Subcutaneous abdominal adipose tissue (tissue), 5 donors: ENCODE measurements at regions not wholly inside any gene's neighbourhood (a gene's known extent, or its start where the extent isn't known, plus 50 kb on each side); places are given as distances from the start of the nearest gene placed in this dataset.
"Not testable (repeated sequence)": the region's sequence is repeated elsewhere in the genome, so short reads cannot be mapped to it uniquely, and the experiment has no call there.

Source experiments
- H3K27ac ChIP-seq: one replicate; pipeline ENCODE4 v1.7.0; 2013; ENCODE audit warnings: low read depth, mild to moderate bottlenecking, inconsistent platforms, low read length, moderate library complexity
- H3K27me3 ChIP-seq, 5 donors: one replicate each; pipeline ENCODE4 v1.7.0; 2013; ENCODE audit warnings: low read length in 5 of 5, inconsistent platforms in 1 of 5; ENCODE audit not compliant: control insufficient read depth in 5 of 5, insufficient read depth in 4 of 5
- H3K36me3 ChIP-seq, 5 donors: one replicate each; pipeline ENCODE4 v1.7.0; 2013; ENCODE audit warnings: low read length in 5 of 5; ENCODE audit not compliant: control insufficient read depth in 5 of 5, insufficient read depth in 5 of 5
- H3K4me1 ChIP-seq, 5 donors: one replicate each; pipeline ENCODE4 v1.7.0; 2013; ENCODE audit warnings: low read length in 5 of 5, mild to moderate bottlenecking in 3 of 5, moderate library complexity in 1 of 5; ENCODE audit not compliant: control insufficient read depth in 5 of 5, insufficient read depth in 5 of 5
- H3K4me3 ChIP-seq, 5 donors: one replicate each; pipeline ENCODE4 v1.7.0; 2013; ENCODE audit warnings: low read length in 5 of 5, low read depth in 1 of 5
- H3K9ac ChIP-seq, 5 donors: one replicate each; pipeline ENCODE4 v1.7.0; 2013; ENCODE audit warnings: low read length in 5 of 5, mild to moderate bottlenecking in 4 of 5, moderate library complexity in 3 of 5
- H3K9me3 ChIP-seq, 5 donors: one replicate each; pipeline ENCODE4 v1.7.0; 2013; ENCODE audit warnings: low read length in 5 of 5; ENCODE audit not compliant: control insufficient read depth in 5 of 5
- donor health status: healthy.
- donor health status: healthy.
- donor health status: healthy.
- donor health status: healthy.
- donor health status: healthy.

DNA sequence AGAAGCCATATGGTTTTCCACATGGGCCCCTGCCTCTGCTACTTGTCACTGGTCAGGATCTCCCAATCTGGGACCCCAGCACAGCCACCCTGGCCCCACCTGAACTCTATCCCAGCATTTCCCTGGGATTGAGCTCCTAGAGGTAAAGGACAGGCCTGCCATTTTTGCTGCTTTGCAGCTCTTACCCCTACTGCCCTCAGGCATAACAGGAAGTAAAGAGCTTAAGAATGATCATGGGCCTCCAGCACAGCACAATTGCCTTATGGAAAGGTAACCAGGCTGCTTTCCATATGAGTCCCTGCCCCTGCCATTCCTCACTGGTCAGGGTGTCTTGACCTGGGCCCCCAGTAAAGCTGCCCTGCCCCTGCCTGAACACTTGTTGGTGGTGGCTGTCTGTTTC, 196.6 kb upstream of the XIST start:
- Histone ChIP-seq H3K27me3 (peaks cover 0 to 8% (median 0%) of the 10 kb centered on the region in 5 donors), H3K4me1 (no peaks in the 10 kb centered on the region), H3K4me3 (no peak overlapping the region), H3K9me3 (peaks cover 0 to 16% (median 8%) of the 10 kb centered on the region in 5 donors), H3K36me3 (peaks cover 0 to 4% (median 2%) of the 10 kb centered on the region in 5 donors), H3K27ac (no peak overlapping the region), H3K9ac (no peak overlapping the region)

DNA sequence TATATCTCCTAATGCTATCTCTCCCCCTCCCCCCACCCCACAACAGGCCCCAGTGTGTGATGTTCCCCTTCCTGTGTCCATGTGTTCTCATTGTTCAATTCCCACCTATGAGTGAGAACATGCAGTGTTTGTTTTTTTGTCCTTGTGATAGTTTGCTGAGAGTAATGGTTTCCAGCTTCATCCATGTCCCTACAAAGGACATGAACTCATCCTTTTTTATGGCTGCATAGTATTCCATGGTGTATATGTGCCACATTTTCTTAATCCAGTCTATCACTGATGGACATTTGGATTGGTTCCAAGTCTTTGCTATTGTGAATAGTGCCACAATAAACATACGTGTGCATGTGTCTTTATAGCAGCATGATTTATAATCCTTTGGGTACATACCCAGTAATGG, 181.6 kb upstream of the XIST start:
- not testable (repeated sequence) for H3K36me3 ChIP-seq, H3K27me3 ChIP-seq, H3K4me3 ChIP-seq, H3K9ac ChIP-seq, H3K27ac ChIP-seq, H3K4me1 ChIP-seq
- H3K9me3 ChIP-seq: peaks cover 0 to 16% (median 11%) of the 10 kb centered on the region in 5 donors

DNA sequence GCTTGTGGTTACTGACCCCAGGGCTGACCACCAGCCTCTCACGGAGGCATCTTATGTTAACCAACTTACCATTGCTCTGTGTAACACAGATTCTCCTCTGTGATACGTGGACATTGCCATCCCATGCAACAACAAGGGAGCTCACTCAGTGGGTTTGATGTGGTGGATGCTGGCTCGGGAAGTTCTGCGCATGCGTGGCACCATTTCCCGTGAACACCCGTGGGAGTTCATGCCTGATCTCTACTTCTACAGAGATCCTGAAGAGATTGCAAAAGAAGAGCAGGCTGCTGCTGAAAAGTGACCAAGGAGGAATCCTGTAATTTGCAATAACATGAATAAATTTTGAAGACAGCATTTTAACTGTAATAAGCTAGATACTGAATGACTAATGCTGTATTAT, 179.0 kb upstream of the XIST start:
- not testable (repeated sequence) for H3K36me3 ChIP-seq, H3K9ac ChIP-seq, H3K27me3 ChIP-seq, H3K4me1 ChIP-seq, H3K4me3 ChIP-seq, H3K27ac ChIP-seq
- peaks cover 0 to 12% (median 11%) of the 10 kb centered on the region in 5 donors for H3K9me3 ChIP-seq

DNA sequence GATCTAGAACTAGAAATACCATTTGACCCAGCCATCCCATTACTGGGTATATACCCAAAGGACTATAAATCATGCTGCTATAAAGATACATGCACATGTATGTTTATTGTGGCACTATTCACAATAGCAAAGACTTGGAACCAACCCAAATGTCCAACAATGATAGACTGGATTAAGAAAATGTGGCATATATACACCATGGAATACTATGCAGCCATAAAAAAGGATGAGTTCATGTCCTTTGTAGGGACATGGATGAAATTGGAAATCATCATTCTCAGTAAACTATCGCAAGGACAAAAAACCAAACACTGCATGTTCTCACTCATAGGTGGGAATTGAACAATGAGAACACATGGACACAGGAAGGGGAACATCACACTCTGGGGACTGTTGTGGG, 178.3 kb upstream of the XIST start:
- not testable (repeated sequence) for H3K9ac ChIP-seq, H3K36me3 ChIP-seq, H3K4me3 ChIP-seq, H3K27ac ChIP-seq, H3K27me3 ChIP-seq, H3K4me1 ChIP-seq
- peaks cover 0 to 12% (median 11%) of the 10 kb centered on the region in 5 donors for H3K9me3 ChIP-seq

DNA sequence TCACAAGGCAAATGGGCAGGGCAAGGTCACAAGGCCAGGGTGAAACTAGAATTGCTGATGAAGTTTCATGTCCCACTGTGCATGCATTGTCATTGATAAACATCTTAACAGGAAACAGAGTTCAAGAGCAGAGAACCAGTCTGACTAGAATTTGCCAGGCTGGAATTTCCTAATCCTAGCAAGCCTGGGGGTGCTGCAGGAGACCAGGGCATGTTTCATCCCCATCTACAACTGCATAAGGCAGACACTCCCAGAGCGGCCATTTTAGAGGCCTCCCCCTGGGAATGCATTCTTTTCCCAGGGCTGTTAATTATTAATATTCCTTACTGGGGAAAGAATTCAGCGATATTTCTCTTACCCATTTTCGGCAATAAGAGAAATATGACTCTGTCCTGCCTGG, 172.6 kb upstream of the XIST start:
- H3K9ac ChIP-seq, H3K4me1 ChIP-seq: not testable (repeated sequence)

DNA sequence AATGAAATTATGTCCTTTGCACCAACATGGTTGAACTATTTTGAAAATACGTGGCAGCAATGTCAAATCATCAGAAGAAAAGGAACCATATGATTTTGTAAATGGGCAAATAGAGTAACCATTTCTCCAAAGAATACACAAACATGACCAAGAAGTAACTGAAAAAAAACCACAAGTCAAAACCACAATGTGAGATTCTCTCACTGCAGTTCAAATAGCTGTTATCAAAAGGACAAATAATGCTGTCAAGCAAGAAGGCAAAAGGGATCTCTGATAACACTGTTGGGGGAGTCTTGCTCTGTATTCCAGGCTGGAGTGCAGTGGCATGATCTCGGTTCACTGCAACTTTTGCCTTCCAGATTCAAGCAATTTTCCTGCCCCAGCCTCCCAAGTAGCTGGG, 170.7 kb upstream of the XIST start:
- Histone ChIP-seq H3K9ac (no peak overlapping the region), H3K27me3 (no peaks in the 10 kb centered on the region), H3K27ac (no peak overlapping the region), H3K9me3 (peaks cover 0 to 9% (median 0%) of the 10 kb centered on the region in 5 donors), H3K36me3 (peaks cover 0 to 5% (median 0%) of the 10 kb centered on the region in 5 donors), H3K4me3 (no peak overlapping the region), H3K4me1 (no peaks in the 10 kb centered on the region)

More for the DNA sequence above, 172.6 kb upstream of the XIST start:
- H3K9me3 ChIP-seq, H3K27me3 ChIP-seq, H3K36me3 ChIP-seq, H3K4me3 ChIP-seq, H3K27ac ChIP-seq: not testable (repeated sequence)

DNA sequence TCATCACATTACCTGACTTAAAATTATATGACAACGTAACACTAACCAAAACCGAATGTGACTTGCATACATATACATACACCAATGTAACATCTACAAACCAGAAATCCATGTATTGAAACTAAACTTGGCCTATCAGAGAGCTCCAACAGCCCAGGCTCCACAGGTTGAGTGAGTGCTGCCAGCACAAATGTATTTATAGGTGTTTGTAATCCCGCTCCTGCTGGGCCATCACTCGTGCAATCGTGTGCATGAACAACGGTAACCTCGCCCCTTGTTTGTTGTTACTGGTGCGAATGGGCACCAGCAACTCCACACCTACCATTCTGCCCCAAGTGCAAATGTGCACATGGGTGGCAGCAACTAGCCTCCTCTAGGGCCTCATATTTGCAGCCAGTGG, 165.7 kb upstream of the XIST start:
- no peak overlapping the region for H3K4me3 ChIP-seq
- H3K4me1 ChIP-seq: peaks cover 0 to 4% (median 0%) of the 10 kb centered on the region in 5 donors

DNA sequence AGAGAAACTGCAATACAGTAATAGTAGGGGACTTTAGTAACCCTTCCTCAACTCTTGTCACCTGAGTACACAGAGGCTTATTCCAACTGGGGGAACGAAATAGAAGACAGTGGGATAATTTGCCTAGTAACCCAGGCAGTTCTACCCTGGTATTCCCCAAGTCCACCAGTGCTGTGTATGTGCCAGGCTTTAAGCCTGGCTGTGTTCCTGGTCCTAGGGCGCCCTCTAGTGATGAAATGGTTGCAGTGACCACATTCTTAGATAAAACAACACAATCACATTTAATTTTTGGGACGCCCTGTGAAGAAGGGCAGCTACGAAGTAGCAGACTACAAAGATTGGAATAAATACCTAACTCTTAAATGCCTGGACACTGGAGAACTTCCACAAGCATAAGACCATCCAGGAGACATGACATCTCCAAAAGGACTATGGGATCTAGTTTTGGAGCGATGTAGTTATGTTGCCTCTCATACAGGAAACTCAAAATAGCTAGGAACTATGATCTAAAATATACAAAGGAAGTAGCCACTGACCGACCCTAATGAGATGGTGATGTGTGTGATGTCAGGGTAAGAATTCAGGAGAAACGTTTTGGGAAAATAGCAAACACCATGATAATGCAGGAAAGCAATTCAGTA, 163.0 kb upstream of the XIST start:
- H3K9ac ChIP-seq: no peak overlapping the region
- peaks cover 0 to 4% (median 0%) of the 10 kb centered on the region in 5 donors for H3K4me1 ChIP-seq
- no peak overlapping the region for H3K27ac ChIP-seq
- no peaks in the 10 kb centered on the region for H3K9me3 ChIP-seq
- H3K36me3 ChIP-seq: peaks cover 0 to 6% (median 0%) of the 10 kb centered on the region in 5 donors
- no peak overlapping the region for H3K4me3 ChIP-seq
- no peaks in the 10 kb centered on the region for H3K27me3 ChIP-seq

More for the DNA sequence above, 165.7 kb upstream of the XIST start:
- H3K9me3 ChIP-seq: peaks cover 0 to under 1% (median 0%) of the 10 kb centered on the region in 5 donors
- no peaks in the 10 kb centered on the region for H3K27me3 ChIP-seq
- no peak overlapping the region for H3K27ac ChIP-seq
- no peak overlapping the region for H3K9ac ChIP-seq
- H3K36me3 ChIP-seq: no peaks in the 10 kb centered on the region

DNA sequence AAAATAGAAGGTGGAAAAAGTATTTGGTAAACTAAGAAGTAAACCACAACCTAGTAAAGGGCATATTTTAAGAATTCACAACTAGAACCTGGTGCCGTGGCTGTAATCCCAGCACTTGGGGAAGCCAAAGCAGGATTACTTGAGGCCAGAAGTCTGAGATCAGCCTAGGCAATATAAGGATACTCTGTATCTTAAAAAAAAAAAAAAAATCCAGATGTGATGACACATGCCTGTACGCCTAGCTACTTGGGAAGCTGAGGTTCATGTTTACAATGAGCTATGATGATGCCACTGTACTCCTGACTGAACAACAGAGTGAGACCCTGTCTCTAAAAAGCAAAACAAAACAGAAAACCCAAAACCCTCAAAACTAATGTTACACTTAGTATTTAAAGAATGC, 156.5 kb upstream of the XIST start:
- Histone ChIP-seq H3K9me3 (no peaks in the 10 kb centered on the region), H3K36me3 (peaks cover 0 to 8% (median 2%) of the 10 kb centered on the region in 5 donors), H3K4me1 (no peaks in the 10 kb centered on the region), H3K9ac (no peak overlapping the region), H3K27ac (no peak overlapping the region), H3K27me3 (no peaks in the 10 kb centered on the region), H3K4me3 (no peak overlapping the region)

DNA sequence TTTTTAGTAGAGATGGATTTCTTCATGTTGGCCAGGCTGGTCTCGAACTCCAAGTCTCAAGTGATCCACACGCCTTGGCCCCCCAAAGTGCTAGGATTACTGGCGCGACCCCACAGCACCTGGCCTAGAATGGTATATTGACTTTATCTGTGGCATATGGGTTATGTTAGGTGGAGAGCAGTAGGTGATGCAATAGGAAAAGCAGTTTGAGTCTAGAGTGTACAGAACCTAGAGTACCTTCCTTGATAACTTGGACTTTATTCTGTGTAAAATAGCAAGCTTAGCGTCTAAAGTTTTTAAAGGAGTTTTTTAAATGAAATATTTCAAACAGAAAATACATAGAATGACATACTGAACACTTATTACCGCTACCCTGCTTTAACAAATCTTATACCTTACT, 139.5 kb upstream of the XIST start:
- Histone ChIP-seq H3K9ac (no peak overlapping the region), H3K36me3 (peaks cover 0 to 18% (median 13%) of the 10 kb centered on the region in 5 donors), H3K27ac (no peak overlapping the region), H3K4me1 (no peaks in the 10 kb centered on the region), H3K4me3 (no peak overlapping the region), H3K27me3 (no peaks in the 10 kb centered on the region), H3K9me3 (no peaks in the 10 kb centered on the region)
